Stomach smooth muscle (tissue), 2 donors: ENCODE measurements at regions not wholly inside any gene's neighbourhood (a gene's known extent, or its start where the extent isn't known, plus 50 kb on each side); places are given as distances from the start of the nearest gene placed in this dataset.
"Not testable (repeated sequence)": the region's sequence is repeated elsewhere in the genome, so short reads cannot be mapped to it uniquely, and the experiment has no call there.

Experiments
- H3K27ac ChIP-seq: one replicate; pipeline ENCODE4 v1.7.0; 2013; ENCODE audit warnings: mild to moderate bottlenecking, low read length, inconsistent platforms
- H3K27me3 ChIP-seq, 2 donors: one replicate each; pipeline ENCODE4 v1.7.0; 2013; ENCODE audit warnings: low read length in 2 of 2; ENCODE audit not compliant: insufficient read depth in 2 of 2, control insufficient read depth in 1 of 2
- H3K36me3 ChIP-seq, 2 donors: one replicate each; pipeline ENCODE4 v1.7.0; 2013; ENCODE audit warnings: low read length in 2 of 2; ENCODE audit not compliant: control insufficient read depth in 2 of 2, insufficient read depth in 2 of 2
- H3K4me1 ChIP-seq: one replicate; pipeline ENCODE4 v1.7.0; 2013; ENCODE audit warnings: low read length; ENCODE audit not compliant: control insufficient read depth, insufficient read depth
- H3K4me3 ChIP-seq, 2 donors: one replicate each; pipeline ENCODE4 v1.7.0; 2013; ENCODE audit warnings: low read length in 2 of 2
- H3K9ac ChIP-seq, 2 donors: one replicate each; pipeline ENCODE4 v1.7.0; 2013; ENCODE audit warnings: low read length in 2 of 2, mild to moderate bottlenecking in 1 of 2
- H3K9me3 ChIP-seq, 2 donors: one replicate each; pipeline ENCODE4 v1.7.0; 2013; ENCODE audit warnings: low read length in 2 of 2; ENCODE audit not compliant: control insufficient read depth in 2 of 2
- donor health status: healthy.
- donor health status: Pancreatic carcinoma.

DNA sequence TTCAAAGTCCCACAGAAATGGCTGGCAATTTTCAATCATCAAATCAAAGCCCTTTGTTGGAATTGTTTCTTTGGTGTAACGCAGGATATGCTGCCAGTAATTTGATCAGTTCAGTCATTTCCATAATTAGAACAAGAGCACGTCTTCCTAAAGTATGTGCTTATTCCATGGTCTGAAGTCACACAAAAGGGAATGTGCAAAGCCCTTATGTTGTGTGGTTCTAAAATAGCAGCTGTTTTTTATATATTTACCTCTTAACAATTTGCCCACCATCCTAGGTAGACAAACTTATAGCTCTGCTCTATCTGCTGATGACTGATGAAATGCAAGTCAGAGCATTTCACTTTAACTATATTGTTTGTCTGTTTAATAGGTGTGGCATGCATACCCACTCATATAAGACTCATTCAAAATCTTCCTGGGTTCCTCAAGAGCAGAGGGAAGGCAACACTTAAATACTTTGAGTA lies 176.1 kb upstream of the SLC38A2 start:
- Histone ChIP-seq H3K27me3 (no peaks in the 10 kb centered on the region), H3K27ac (no peak overlapping the region), H3K4me1 (no peaks in the 10 kb centered on the region), H3K36me3 (no peaks in the 10 kb centered on the region), H3K4me3 (no peak overlapping the region), H3K9ac (no peak overlapping the region), H3K9me3 (no peaks in the 10 kb centered on the region)

DNA sequence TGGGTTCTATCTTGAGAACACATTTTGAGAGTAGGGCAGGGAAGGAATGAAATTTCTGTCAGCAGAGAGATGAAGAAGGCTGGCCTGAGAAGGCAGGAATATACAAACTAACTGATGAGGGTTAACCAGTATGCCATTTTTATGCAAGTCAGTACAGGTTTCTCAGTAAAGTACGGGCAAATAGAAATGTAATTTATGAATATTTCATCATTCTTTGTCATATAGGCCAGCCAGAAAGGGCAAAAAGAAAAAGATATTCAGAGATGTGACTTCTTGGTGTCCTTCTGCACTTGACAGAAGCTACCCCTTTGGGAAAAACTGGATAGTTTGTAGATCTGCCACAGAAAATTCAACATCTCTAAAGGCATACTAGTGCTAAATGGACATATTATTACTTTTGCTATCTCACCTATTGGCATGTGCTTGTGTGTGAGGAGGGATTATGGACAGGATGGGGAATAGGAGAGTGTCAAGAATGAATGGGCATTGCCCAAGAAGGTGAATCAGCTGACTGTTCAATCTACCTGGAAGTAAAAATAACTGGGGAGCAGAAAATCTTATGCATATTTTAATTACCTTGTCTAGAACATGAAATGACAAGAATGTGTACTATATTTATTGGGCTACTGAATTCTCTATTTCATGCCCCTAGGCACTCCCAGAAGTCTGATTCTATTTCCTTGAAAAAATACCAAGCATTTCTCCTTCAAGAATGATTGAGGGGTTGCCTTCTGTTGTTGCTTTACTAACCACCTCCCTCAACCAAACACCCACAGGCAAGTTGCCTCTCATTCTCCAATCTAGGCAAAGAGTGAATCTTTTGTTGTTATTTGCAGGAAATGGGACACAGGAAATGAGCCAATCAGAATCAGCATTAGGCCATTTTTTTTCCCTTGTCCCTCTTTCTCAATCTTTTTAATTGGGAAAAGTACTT lies 175.1 kb upstream of the SLC38A2 start:
- H3K9me3 ChIP-seq = no peaks in the 10 kb centered on the region
- H3K4me3 ChIP-seq = no peak overlapping the region
- no peak overlapping the region for H3K27ac ChIP-seq
- no peaks in the 10 kb centered on the region for H3K27me3 ChIP-seq
- H3K9ac ChIP-seq = no peak overlapping the region
- H3K36me3 ChIP-seq = no peaks in the 10 kb centered on the region
- H3K4me1 ChIP-seq = no peaks in the 10 kb centered on the region

DNA sequence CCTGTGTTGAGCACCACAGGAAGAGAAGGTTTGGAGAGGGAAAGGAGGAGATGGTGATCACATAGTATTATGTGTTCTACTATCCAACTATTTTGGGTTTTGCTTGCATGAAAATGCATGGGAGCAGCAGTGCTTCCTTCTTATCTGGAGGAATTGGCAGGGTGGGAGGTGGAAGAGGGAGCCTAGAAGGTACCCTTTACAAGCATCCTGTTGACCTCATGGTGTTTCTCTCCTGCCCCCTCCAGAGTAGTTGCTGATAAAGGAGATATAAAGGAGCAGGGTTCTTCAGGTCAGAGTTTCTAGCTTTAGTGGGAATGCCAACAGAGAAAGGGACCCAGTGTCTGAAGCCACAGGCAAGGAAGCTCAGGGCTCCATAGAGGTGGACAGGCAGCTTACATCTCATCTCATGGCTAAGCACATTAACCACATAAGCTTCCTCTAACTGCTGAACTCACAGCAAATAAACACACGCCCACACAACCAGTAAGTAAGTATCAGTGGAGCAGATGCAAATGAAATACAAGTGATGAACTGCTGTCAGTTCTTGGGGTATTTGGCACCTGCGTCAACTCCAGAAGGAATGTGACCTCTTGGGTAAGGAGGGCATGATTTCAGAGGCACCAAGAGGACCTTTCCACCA lies 174.2 kb upstream of the SLC38A2 start:
- no peaks in the 10 kb centered on the region for H3K36me3 ChIP-seq
- no peaks in the 10 kb centered on the region for H3K27me3 ChIP-seq
- H3K27ac ChIP-seq = no peak overlapping the region
- H3K9me3 ChIP-seq = no peaks in the 10 kb centered on the region
- H3K9ac ChIP-seq = no peak overlapping the region
- H3K4me1 ChIP-seq = no peaks in the 10 kb centered on the region
- no peak overlapping the region for H3K4me3 ChIP-seq

DNA sequence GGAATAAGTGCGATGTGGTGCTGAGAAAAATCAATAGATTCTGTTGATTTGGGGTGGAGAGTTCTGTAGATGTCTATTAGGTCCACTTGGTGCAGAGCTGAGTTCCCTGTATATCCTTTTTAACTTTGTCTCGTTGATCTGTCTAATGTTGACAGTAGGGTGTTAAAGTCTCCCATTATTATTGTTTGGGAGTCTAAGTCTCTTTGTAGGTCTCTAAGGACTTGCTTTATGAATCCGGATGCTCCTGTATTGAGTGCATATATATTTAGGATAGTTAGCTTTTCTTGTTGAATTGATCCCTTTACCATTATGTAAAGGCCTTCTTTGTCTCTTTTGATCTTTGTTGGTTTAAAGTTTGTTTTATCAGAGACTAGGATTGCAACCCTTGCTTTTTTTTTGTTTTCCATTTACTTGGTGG lies 170.8 kb upstream of the SLC38A2 start:
- H3K9me3 ChIP-seq, H3K4me1 ChIP-seq, H3K4me3 ChIP-seq, H3K27ac ChIP-seq, H3K9ac ChIP-seq, H3K36me3 ChIP-seq, H3K27me3 ChIP-seq: not testable (repeated sequence)

DNA sequence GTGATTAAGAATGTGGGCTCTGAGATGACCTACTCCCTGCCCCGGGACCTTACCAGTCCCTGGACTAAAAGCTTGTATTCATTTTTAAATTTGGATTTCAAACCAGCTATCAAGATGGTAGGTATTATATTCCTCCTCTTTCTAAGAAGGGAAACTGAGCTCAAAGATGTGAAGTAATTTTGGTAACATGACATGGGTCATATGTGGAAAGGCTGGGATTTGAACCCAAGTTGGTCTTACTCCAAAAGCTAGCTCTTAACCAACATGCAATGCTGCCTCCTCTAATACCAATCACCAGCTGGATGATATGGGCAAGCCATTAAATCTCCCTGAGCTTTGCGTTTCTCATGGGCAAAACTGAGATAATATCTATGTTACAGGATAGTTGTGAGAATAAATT lies 166.4 kb upstream of the SLC38A2 start:
- H3K4me1 ChIP-seq = no peaks in the 10 kb centered on the region
- no peak overlapping the region for H3K9ac ChIP-seq
- no peaks in the 10 kb centered on the region for H3K9me3 ChIP-seq
- no peaks in the 10 kb centered on the region for H3K36me3 ChIP-seq
- no peak overlapping the region for H3K4me3 ChIP-seq
- H3K27ac ChIP-seq = no peak overlapping the region
- no peaks in the 10 kb centered on the region for H3K27me3 ChIP-seq

DNA sequence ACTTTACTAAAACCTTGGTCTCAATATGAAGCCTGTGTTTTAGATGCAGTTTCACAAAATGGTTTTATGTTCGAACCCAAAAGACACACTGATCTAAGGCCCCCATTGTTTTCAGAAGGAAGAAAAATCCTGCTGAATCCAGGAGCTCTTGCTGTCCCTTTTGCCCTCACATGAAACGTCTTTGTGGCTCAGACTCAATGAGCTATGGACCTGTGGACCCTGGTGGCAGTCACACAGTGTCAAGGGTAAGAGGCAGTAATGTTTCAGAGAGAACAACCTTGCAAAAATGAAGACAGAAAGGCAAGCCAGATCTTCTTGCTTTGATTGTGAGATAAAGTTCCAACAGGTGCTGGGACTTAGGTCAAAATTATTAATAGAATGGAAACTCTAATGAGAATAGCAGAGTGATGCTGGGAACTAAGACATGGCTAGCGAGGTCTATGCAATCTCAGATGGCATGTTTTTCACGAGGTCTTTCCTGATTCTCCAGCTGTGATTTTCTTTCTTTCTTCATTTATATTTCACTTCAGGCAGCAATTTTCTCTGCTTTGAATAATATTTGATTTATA lies 164.9 kb upstream of the SLC38A2 start:
- Histone ChIP-seq H3K27me3 (no peaks in the 10 kb centered on the region), H3K27ac (no peak overlapping the region), H3K9ac (no peak overlapping the region), H3K4me1 (no peaks in the 10 kb centered on the region), H3K36me3 (no peaks in the 10 kb centered on the region), H3K4me3 (no peak overlapping the region), H3K9me3 (no peaks in the 10 kb centered on the region)

DNA sequence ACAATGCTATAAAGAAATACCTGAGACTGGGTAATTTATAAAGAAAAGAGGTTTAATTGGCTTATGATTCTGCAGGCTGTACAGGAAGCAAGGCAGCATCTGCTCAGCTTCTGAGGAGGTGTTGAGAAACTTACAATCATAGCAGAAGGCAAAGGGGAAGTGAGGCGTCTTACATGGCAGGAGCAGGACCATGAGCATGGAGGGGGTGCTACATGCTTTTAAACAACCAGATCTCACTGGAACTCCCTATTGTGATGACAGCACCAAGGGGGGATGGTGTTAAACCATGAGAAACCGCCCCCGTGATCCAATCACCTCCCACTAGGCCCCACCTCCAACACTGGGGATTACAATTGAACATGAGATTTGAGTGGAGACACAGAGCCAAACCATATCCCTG lies 163.7 kb upstream of the SLC38A2 start:
- not testable (repeated sequence) for H3K27ac ChIP-seq, H3K4me1 ChIP-seq, H3K9ac ChIP-seq, H3K9me3 ChIP-seq, H3K4me3 ChIP-seq, H3K27me3 ChIP-seq, H3K36me3 ChIP-seq

DNA sequence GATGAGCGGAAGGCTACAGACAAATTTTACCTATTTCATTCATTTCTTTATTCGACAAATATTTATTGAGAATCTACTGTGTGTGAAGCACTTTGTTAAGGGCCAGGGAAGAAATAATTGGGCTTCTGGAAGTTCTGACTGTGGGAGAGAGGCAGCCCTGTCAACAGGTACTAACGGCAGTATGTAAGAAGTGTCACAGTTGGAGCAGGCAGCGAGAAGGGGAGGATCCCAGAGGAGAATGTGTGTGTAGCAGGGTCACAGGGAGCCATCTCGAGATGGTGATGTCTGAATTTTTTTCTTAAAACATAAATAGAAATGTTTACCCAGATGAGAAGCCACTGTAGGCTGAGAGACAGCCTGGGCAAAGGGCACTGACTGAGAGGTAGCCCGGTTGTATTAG lies 163.3 kb upstream of the SLC38A2 start:
- Histone ChIP-seq H3K9me3 (no peaks in the 10 kb centered on the region), H3K9ac (no peak overlapping the region), H3K27ac (no peak overlapping the region), H3K4me1 (no peaks in the 10 kb centered on the region), H3K36me3 (no peaks in the 10 kb centered on the region), H3K27me3 (no peaks in the 10 kb centered on the region), H3K4me3 (no peak overlapping the region)

DNA sequence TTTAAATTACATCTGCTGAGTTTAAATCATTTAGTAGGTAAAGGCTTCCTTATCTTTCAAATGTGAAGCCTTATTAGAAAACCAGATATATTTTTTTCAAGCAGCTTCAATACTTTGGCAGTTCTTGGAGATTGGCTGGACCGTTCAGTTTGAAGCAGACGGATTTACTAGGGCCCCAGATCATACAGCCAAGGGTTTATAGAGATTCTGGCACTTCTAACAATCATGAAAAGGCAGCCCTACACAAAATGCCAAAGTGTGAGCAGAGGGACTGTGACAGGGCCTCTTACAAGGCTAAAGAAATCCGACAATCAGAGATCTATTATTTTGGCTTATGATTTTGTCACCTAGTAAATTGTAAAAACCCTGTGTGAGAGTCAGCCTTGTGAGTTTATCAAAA lies 162.8 kb upstream of the SLC38A2 start:
- Histone ChIP-seq H3K4me3 (no peak overlapping the region), H3K27ac (no peak overlapping the region), H3K4me1 (no peaks in the 10 kb centered on the region)

DNA sequence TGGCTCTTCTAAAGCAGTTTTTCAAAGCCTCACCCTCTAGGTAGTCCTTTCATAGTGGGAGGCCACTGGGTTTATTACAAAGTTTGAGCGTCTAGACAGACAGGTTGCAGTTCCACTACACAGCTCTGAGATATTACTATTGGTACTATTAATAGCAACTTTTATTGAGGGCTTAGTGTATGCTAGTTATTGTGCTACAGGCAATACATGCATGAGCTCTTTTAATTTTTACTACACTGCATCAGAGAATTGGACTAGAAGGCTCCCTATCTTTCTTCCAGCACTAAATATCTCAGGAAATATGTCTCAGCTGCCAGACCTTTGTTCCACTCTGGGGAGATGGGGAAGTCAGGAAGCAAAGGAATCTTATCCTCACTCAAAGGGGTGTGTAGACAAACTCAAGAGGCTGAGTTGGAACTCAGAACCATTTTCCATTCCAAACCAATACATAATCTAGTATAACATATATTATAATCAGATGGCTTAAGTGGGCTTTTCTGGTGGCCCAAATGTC lies 161.8 kb upstream of the SLC38A2 start:
- Histone ChIP-seq H3K4me1 (no peaks in the 10 kb centered on the region), H3K27me3 (no peaks in the 10 kb centered on the region)

More for the DNA sequence above, 162.8 kb upstream of the SLC38A2 start:
- H3K9me3 ChIP-seq = no peaks in the 10 kb centered on the region
- no peaks in the 10 kb centered on the region for H3K36me3 ChIP-seq
- H3K9ac ChIP-seq = no peak overlapping the region
- H3K27me3 ChIP-seq = no peaks in the 10 kb centered on the region

More for the DNA sequence above, 161.8 kb upstream of the SLC38A2 start:
- no peaks in the 10 kb centered on the region for H3K36me3 ChIP-seq
- no peak overlapping the region for H3K27ac ChIP-seq
- H3K9me3 ChIP-seq = no peaks in the 10 kb centered on the region
- no peak overlapping the region for H3K9ac ChIP-seq
- H3K4me3 ChIP-seq = no peak overlapping the region
